Neural progenitor cell (in vitro differentiated cells): ENCODE measurements at regions not wholly inside any gene's neighbourhood (a gene's known extent, or its start where the extent isn't known, plus 50 kb on each side); places are given as distances from the start of the nearest gene placed in this dataset.

Experiments used
- DNase-seq: peaks from one replicate; pipeline ENCODE4 v3.0.0-alpha.2; 2016; ENCODE audit warnings: low spot score
- H2AFZ ChIP-seq: fragments of 200-600 bp; sonication (generic); replicated peaks from 2 replicates; pipeline ENCODE4 v1.6.1; 2016; ENCODE audit warnings: antibody characterized with exemption
- H3F3A ChIP-seq: fragments of 200-600 bp; sonication (generic); 2 replicates; pipeline ENCODE4 v1.6.1; 2016; ENCODE audit warnings: antibody characterized with exemption, low read depth
- H3K27ac ChIP-seq: fragments of 200-600 bp; sonication (generic); 2 replicates; pipeline ENCODE4 v1.5.1; 2016; ENCODE audit warnings: mild to moderate bottlenecking
- H3K27me3 ChIP-seq: fragments of 200-600 bp; sonication (generic); 2 replicates; pipeline ENCODE4 v1.6.1; 2016; ENCODE audit warnings: mild to moderate bottlenecking, moderate library complexity
- H3K36me3 ChIP-seq: fragments of 200-600 bp; sonication (generic); 2 replicates; pipeline ENCODE4 v1.5.1; 2016
- H3K4me1 ChIP-seq: fragments of 200-600 bp; sonication (generic); 2 replicates; pipeline ENCODE4 v1.6.1; 2016; ENCODE audit warnings: mixed run types
- H3K4me2 ChIP-seq: fragments of 200-600 bp; sonication (generic); 2 replicates; pipeline ENCODE4 v1.6.1; 2016
- H3K4me3 ChIP-seq: fragments of 200-600 bp; sonication (generic); 2 replicates; pipeline ENCODE4 v1.5.1; 2016
- H3K79me2 ChIP-seq: fragments of 200-600 bp; sonication (generic); 2 replicates; pipeline ENCODE4 v1.6.1; 2016; ENCODE audit warnings: low read depth
- H3K9ac ChIP-seq: fragments of 200-600 bp; sonication (generic); 2 replicates; pipeline ENCODE4 v1.6.1; 2016
- H3K9me3 ChIP-seq: fragments of 200-600 bp; sonication (generic); 2 replicates; pipeline ENCODE4 v1.5.1; 2016; ENCODE audit warnings: low read depth
- H4K20me1 ChIP-seq: fragments of 200-600 bp; sonication (generic); 2 replicates; pipeline ENCODE4 v1.6.1; 2016; ENCODE audit warnings: low read depth
- H3K27ac Mint-ChIP-seq: 3 replicates; pipeline ENCODE4 v1.8.0; 2021; ENCODE audit warnings: mixed read lengths
- H3K27me3 Mint-ChIP-seq: 2 replicates; pipeline ENCODE4 v1.8.0; 2022; ENCODE audit warnings: low read depth, mild to moderate bottlenecking, inconsistent platforms, moderate library complexity, mixed read lengths; ENCODE audit not compliant: insufficient read depth
- H3K36me3 Mint-ChIP-seq: 3 replicates; pipeline ENCODE4 v1.8.0; 2021; ENCODE audit warnings: mixed read lengths
- H3K4me1 Mint-ChIP-seq: 3 replicates; pipeline ENCODE4 v1.8.0; 2021; ENCODE audit warnings: mixed read lengths
- H3K4me3 Mint-ChIP-seq: 3 replicates; pipeline ENCODE4 v1.8.0; 2021; ENCODE audit warnings: mild to moderate bottlenecking, moderate library complexity, mixed read lengths
- H3K9me3 Mint-ChIP-seq: 3 replicates; pipeline ENCODE4 v1.8.0; 2020; ENCODE audit warnings: mixed read lengths
- EZH2 ChIP-seq: fragments of 200-600 bp; sonication (generic); IDR thresholded peaks from 2 replicates; pipeline ENCODE4 v1.6.1; 2017; ENCODE audit warnings: antibody characterized with exemption, mild to moderate bottlenecking, moderate library complexity
- EZH2phosphoT487 ChIP-seq: fragments of 200-600 bp; sonication (generic); IDR thresholded peaks from 2 replicates; pipeline ENCODE4 v1.6.1; 2017; ENCODE audit warnings: antibody characterized with exemption
- TF ChIP-seq, protein P1 (sequence below): fragments of 200-600 bp; sonication (generic); IDR thresholded peaks from 2 replicates; pipeline ENCODE4 v1.5.1; 2017; ENCODE audit warnings: antibody characterized with exemption, mild to moderate bottlenecking

DNA sequence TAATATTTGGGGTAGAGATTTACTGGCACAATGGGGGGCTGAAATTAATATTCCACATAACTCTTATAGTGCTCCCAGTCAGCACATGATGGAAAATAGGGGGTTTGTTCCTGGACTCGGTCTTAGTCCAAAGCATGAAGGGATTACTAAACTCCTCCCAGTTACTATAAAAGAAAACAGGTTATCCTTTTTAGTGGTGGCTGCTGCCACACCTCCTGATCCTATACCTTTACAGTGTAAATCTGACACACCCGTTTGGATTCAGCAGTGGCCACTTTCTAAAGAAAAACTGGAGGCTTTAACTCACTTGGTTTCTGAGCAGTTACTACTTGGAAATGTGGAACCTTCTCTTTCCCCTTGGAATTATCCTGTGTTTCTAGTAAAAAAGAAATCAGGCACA is 572.9 kb upstream of the PTGER4 start:
- no peaks in the 10 kb centered on the region for H3K9me3 ChIP-seq
- H3K9me3 Mint-ChIP-seq = no peaks in the 10 kb centered on the region
- no peaks in the 10 kb centered on the region for H3K36me3 Mint-ChIP-seq

DNA sequence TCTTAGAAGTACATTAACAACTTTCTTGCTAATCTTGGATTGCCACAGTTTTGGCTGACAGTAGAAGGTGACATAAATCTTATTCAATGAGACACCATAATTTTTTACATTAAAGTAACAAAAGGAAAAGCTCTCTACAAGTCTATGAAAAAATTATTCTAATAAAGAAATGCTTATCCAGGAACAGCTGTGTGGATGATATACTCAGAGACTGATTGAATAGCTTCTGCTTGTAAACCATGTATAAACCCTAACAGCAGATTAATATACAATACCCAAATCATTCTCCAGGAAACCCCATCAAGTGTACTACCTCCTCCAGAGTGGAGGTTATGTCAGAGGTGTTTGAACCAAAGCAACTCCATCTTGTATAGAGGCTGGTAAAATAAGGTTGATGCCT is 581.4 kb upstream of the PTGER4 start:
- Histone ChIP-seq H3K9ac (no peak overlapping the region), H3K4me3 (no peak overlapping the region), H3K9me3 (no peaks in the 10 kb centered on the region), H4K20me1 (no peaks in the 10 kb centered on the region), H3K27me3 (no peaks in the 10 kb centered on the region), H3F3A (no peaks in the 10 kb centered on the region), H3K27ac (no peak overlapping the region), H3K4me2 (no peak overlapping the region), H3K4me1 (no peaks in the 10 kb centered on the region), H3K79me2 (no peaks in the 10 kb centered on the region), H3K36me3 (no peaks in the 10 kb centered on the region), H2AFZ (no peak overlapping the region)
- no peak for DNase-seq
- TF ChIP-seq, protein P1, sequence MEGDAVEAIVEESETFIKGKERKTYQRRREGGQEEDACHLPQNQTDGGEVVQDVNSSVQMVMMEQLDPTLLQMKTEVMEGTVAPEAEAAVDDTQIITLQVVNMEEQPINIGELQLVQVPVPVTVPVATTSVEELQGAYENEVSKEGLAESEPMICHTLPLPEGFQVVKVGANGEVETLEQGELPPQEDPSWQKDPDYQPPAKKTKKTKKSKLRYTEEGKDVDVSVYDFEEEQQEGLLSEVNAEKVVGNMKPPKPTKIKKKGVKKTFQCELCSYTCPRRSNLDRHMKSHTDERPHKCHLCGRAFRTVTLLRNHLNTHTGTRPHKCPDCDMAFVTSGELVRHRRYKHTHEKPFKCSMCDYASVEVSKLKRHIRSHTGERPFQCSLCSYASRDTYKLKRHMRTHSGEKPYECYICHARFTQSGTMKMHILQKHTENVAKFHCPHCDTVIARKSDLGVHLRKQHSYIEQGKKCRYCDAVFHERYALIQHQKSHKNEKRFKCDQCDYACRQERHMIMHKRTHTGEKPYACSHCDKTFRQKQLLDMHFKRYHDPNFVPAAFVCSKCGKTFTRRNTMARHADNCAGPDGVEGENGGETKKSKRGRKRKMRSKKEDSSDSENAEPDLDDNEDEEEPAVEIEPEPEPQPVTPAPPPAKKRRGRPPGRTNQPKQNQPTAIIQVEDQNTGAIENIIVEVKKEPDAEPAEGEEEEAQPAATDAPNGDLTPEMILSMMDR = no peak
- TF ChIP-seq EZH2 = no peak
- no peak for TF ChIP-seq EZH2phosphoT487
- H3K4me3 Mint-ChIP-seq = no peak overlapping the region
- peaks cover 3% of the 10 kb centered on the region for H3K27me3 Mint-ChIP-seq
- H3K36me3 Mint-ChIP-seq = no peaks in the 10 kb centered on the region
- no peak overlapping the region for H3K27ac Mint-ChIP-seq
- H3K9me3 Mint-ChIP-seq = no peaks in the 10 kb centered on the region
- H3K4me1 Mint-ChIP-seq = no peaks in the 10 kb centered on the region

More for the DNA sequence above, 572.9 kb upstream of the PTGER4 start:
- Mint-ChIP-seq H3K4me3 (no peak overlapping the region), H3K27me3 (peaks cover 2% of the 10 kb centered on the region), H3K27ac (no peak overlapping the region), H3K4me1 (no peaks in the 10 kb centered on the region)
- Histone ChIP-seq H3F3A (no peaks in the 10 kb centered on the region), H3K9ac (no peak overlapping the region), H3K27me3 (no peaks in the 10 kb centered on the region), H3K36me3 (no peaks in the 10 kb centered on the region), H3K4me2 (no peak overlapping the region), H4K20me1 (no peaks in the 10 kb centered on the region), H3K79me2 (no peaks in the 10 kb centered on the region), H3K4me1 (no peaks in the 10 kb centered on the region), H2AFZ (no peak overlapping the region), H3K4me3 (no peak overlapping the region), H3K27ac (no peak overlapping the region)
- TF ChIP-seq EZH2 (no peak), EZH2phosphoT487 (no peak)
- TF ChIP-seq, protein P1 = no peak
- no peak for DNase-seq

DNA sequence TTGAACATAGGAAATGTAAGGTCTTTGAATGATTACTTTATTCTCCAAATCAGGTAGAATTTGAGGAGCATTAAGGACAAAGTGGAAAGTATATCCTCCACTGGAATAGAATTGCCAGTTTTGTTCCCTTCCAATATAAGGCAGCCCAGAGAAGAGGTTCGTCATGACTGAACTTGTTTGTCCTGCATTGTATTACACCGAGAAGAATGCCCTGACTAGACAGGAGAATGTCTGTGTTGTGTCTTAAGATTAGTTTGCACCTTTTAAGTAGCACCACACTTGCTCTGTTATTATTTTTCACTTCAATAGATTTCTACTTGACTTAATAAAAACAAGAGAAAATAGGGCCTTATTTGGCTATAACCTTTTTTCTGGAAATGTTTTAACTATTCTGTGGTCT is 586.2 kb upstream of the PTGER4 start:
- Histone ChIP-seq H3K27me3 (no peaks in the 10 kb centered on the region), H3K36me3 (no peaks in the 10 kb centered on the region), H3K4me2 (no peak overlapping the region), H2AFZ (no peak overlapping the region), H4K20me1 (no peaks in the 10 kb centered on the region), H3K79me2 (no peaks in the 10 kb centered on the region), H3K9ac (no peak overlapping the region), H3K27ac (no peak overlapping the region), H3F3A (no peaks in the 10 kb centered on the region), H3K9me3 (peaks cover 11% of the 10 kb centered on the region), H3K4me1 (no peaks in the 10 kb centered on the region), H3K4me3 (no peak overlapping the region)
- no peak for DNase-seq
- no peak overlapping the region for H3K27ac Mint-ChIP-seq
- H3K4me1 Mint-ChIP-seq = no peaks in the 10 kb centered on the region
- H3K9me3 Mint-ChIP-seq = peaks cover 14% of the 10 kb centered on the region
- no peaks in the 10 kb centered on the region for H3K36me3 Mint-ChIP-seq
- TF ChIP-seq, protein P1 = no peak
- TF ChIP-seq EZH2phosphoT487 (no peak), EZH2 (no peak)
- peaks cover 3% of the 10 kb centered on the region for H3K27me3 Mint-ChIP-seq
- no peak overlapping the region for H3K4me3 Mint-ChIP-seq

DNA sequence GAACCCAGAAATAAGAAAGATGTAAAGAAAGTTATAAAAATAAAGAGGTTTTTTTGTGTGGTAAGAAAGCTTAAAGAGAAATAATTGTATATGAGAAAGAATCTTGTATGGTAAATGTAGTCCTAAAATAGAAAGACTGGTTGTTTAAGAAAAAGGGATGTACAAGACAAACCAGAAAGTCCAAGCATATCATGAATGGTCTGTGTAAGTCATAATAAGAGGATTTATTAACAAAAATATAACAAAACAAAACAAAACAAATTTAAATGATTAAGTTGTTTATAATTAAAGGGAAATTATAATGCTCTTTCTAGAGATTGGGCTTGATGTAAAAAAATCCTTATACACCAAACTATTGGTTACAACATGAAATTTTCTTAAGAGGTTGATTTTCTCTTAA is 590.4 kb upstream of the PTGER4 start:
- no peaks in the 10 kb centered on the region for H3K4me1 Mint-ChIP-seq
- H3K27me3 Mint-ChIP-seq = no peaks in the 10 kb centered on the region
- no peaks in the 10 kb centered on the region for H3K36me3 Mint-ChIP-seq
- H3K9me3 ChIP-seq = peaks cover 14% of the 10 kb centered on the region
- H3K79me2 ChIP-seq = no peaks in the 10 kb centered on the region
- no peak overlapping the region for H3K4me3 ChIP-seq
- H3K9me3 Mint-ChIP-seq = peaks cover 14% of the 10 kb centered on the region
- H4K20me1 ChIP-seq = no peaks in the 10 kb centered on the region
- no peak overlapping the region for H2AFZ ChIP-seq
- no peaks in the 10 kb centered on the region for H3K27me3 ChIP-seq
- H3F3A ChIP-seq = no peaks in the 10 kb centered on the region
- H3K27ac Mint-ChIP-seq = no peak overlapping the region
- DNase-seq = peak; percentile 55
- H3K9ac ChIP-seq = no peak overlapping the region
- no peak overlapping the region for H3K4me3 Mint-ChIP-seq
- no peaks in the 10 kb centered on the region for H3K4me1 ChIP-seq
- no peak overlapping the region for H3K4me2 ChIP-seq
- no peaks in the 10 kb centered on the region for H3K36me3 ChIP-seq
- TF ChIP-seq EZH2phosphoT487 = no peak
- TF ChIP-seq, protein P1 = no peak
- TF ChIP-seq EZH2 = no peak
- no peak overlapping the region for H3K27ac ChIP-seq
